CD14-positive monocyte (primary cell): ENCODE measurements at regions not wholly inside any gene's neighbourhood (a gene's known extent, or its start where the extent isn't known, plus 50 kb on each side); places are given as distances from the start of the nearest gene placed in this dataset.

Experiments used
- DNase-seq, 3 donors: peaks; one replicate each; pipeline ENCODE4 v3.0.0-alpha.2; 2011 to 2022
- H2AFZ ChIP-seq: 2 replicates; pipeline ENCODE4 v1.6.0; 2012; ENCODE audit warnings: mild to moderate bottlenecking, low read depth, low read length, inconsistent platforms; ENCODE audit not compliant: insufficient read depth, poor library complexity, severe bottlenecking
- H3K27ac ChIP-seq, 2 donors: 1 replicate in 1 of 2; 2 replicates in 1 of 2; pipeline ENCODE4 v1.5.1; 2012 to 2013; ENCODE audit warnings: low read length in 2 of 2, control low read depth in 1 of 2, inconsistent platforms in 1 of 2, low read depth in 1 of 2, mild to moderate bottlenecking in 1 of 2
- H3K27me3 ChIP-seq, 2 donors: one replicate each; pipeline versions ENCODE4 v1.6.0 to v1.6.1; 2011 to 2013; ENCODE audit warnings: low read length in 2 of 2; ENCODE audit not compliant: control insufficient read depth in 2 of 2, insufficient read depth in 2 of 2
- H3K36me3 ChIP-seq, 2 donors: replicated peaks in 1 of 2; 1 replicate in 1 of 2; 2 replicates in 1 of 2; pipeline versions ENCODE4 v1.5.1 to v1.6.1; 2012 to 2013; ENCODE audit warnings: low read length in 2 of 2, control low read depth in 1 of 2, inconsistent platforms in 1 of 2, mild to moderate bottlenecking in 1 of 2; ENCODE audit not compliant: insufficient read depth in 2 of 2, control insufficient read depth in 1 of 2
- H3K4me1 ChIP-seq, 2 donors: 1 replicate in 1 of 2; 2 replicates in 1 of 2; pipeline versions ENCODE4 v1.5.1 to v1.6.1; 2012 to 2013; ENCODE audit warnings: low read length in 2 of 2, control low read depth in 1 of 2, inconsistent platforms in 1 of 2, mild to moderate bottlenecking in 1 of 2, moderate library complexity in 1 of 2; ENCODE audit not compliant: insufficient read depth in 2 of 2, control insufficient read depth in 1 of 2
- H3K4me2 ChIP-seq: replicated peaks from 2 replicates; pipeline ENCODE3; 2012; ENCODE audit warnings: low read length, moderate library complexity, mild to moderate bottlenecking; ENCODE audit not compliant: poor library complexity, severe bottlenecking; ENCODE audit errors: extremely low read depth
- H3K4me3 ChIP-seq, 3 experiments: fragments of 200-600 bp in 1 of 3; sonication (generic) in 1 of 3; replicated peaks in 1 of 3; 1 replicate in 2 of 3; 2 replicates in 1 of 3; pipeline ENCODE4 v1.5.1; 2011 to 2013; ENCODE audit warnings: low read length in 3 of 3, mild to moderate bottlenecking in 3 of 3, control low read depth in 2 of 3, low read depth in 2 of 3, inconsistent platforms in 1 of 3, moderate library complexity in 1 of 3
- H3K79me2 ChIP-seq: 2 replicates; pipeline ENCODE4 v1.6.0; 2012; ENCODE audit warnings: mild to moderate bottlenecking, control low read depth, inconsistent platforms, low read length, moderate library complexity; ENCODE audit not compliant: insufficient read depth
- H3K9ac ChIP-seq: 2 replicates; pipeline ENCODE4 v1.6.0; 2017; ENCODE audit warnings: low read length, mild to moderate bottlenecking; ENCODE audit not compliant: insufficient read depth, poor library complexity, severe bottlenecking
- H3K9me3 ChIP-seq, 2 donors: replicated peaks in 1 of 2; 1 replicate in 1 of 2; 2 replicates in 1 of 2; pipeline versions ENCODE4 v1.5.1 to v1.6.1; 2012 to 2013; ENCODE audit warnings: low read length in 2 of 2, control low read depth in 1 of 2; ENCODE audit not compliant: control insufficient read depth in 1 of 2, insufficient read depth in 1 of 2
- H4K20me1 ChIP-seq: 2 replicates; pipeline ENCODE4 v1.6.0; 2012; ENCODE audit warnings: mild to moderate bottlenecking, low read length, control low read depth, moderate library complexity; ENCODE audit not compliant: insufficient read depth
- H3K27ac Mint-ChIP-seq, 7 donors: one replicate each; pipeline ENCODE4 v1.8.0; 2020; ENCODE audit warnings: mild to moderate bottlenecking in 7 of 7, mixed read lengths in 7 of 7, moderate library complexity in 6 of 7, inconsistent platforms in 2 of 7
- H3K27me3 Mint-ChIP-seq, 3 donors: one replicate each; pipeline ENCODE4 v1.8.0; 2021 to 2022; ENCODE audit warnings: low read depth in 3 of 3, mild to moderate bottlenecking in 3 of 3, mixed read lengths in 3 of 3, moderate library complexity in 3 of 3, inconsistent platforms in 1 of 3
- H3K36me3 Mint-ChIP-seq, 2 donors: one replicate each; pipeline ENCODE4 v1.8.0; 2020; ENCODE audit warnings: mixed read lengths in 2 of 2, inconsistent platforms in 1 of 2, mild to moderate bottlenecking in 1 of 2
- H3K4me1 Mint-ChIP-seq: one replicate; pipeline ENCODE4 v1.8.0; 2020; ENCODE audit warnings: mild to moderate bottlenecking, mixed read lengths
- H3K4me3 Mint-ChIP-seq, 2 donors: one replicate each; pipeline ENCODE4 v1.8.0; 2020; ENCODE audit warnings: mild to moderate bottlenecking in 2 of 2, mixed read lengths in 2 of 2, moderate library complexity in 1 of 2
- H3K9me3 Mint-ChIP-seq, 7 donors: one replicate each; pipeline ENCODE4 v1.8.0; 2020 to 2022; ENCODE audit warnings: mixed read lengths in 7 of 7, mild to moderate bottlenecking in 6 of 7, moderate library complexity in 6 of 7, inconsistent platforms in 2 of 7
- CTCF ChIP-seq: fragments of 200-600 bp; IDR thresholded peaks from one replicate; pipeline ENCODE4 v1.8.0; 2022; ENCODE audit warnings: antibody characterized with exemption, mild to moderate bottlenecking
- WGBS: methylation state at CpG from one replicate; pipeline ENCODE4 v1.1.5; 2013; ENCODE audit warnings: missing lambda C conversion rate; ENCODE audit not compliant: insufficient coverage; 5-methylcytosine and 5-hydroxymethylcytosine counted together
- intact Hi-C, 2 donors: fragments of 100-400 bp; cut with micrococcal nuclease; formaldehyde crosslinking; loops; one replicate each; pipeline versions ENCODE4 v1.15.0 to v1.15.1; 2023

GRCh38 chr5:101664071-101664791 is 631.9 kb downstream of the SLCO4C1 start:
- WGBS: 60% methylated on average over 1 of the region's 9 CpGs

GRCh38 chr5:101663543-101663942 is 632.5 kb downstream of the SLCO4C1 start:
- H3K4me1 Mint-ChIP-seq: peaks cover 8% of the 10 kb centered on the region
- no peaks in the 10 kb centered on the region for H3K4me1 ChIP-seq
- no peaks in the 10 kb centered on the region for H3K9me3 ChIP-seq
- TF ChIP-seq CTCF: no peak
- no peak overlapping the region for H3K4me2 ChIP-seq
- H3K27me3 Mint-ChIP-seq: peaks cover 0 to under 1% (median 0%) of the 10 kb centered on the region in 3 donors
- no peak overlapping the region for H3K27ac ChIP-seq
- no CpG with 5 or more reads among the region's 2 CpGs for WGBS
- no peak overlapping the region for H2AFZ ChIP-seq
- intact Hi-C loops: no loop called here
- no peaks in the 10 kb centered on the region for H3K36me3 ChIP-seq
- H3K9me3 Mint-ChIP-seq: peaks cover 0 to 3% (median 0%) of the 10 kb centered on the region in 7 donors
- H3K4me3 ChIP-seq: no peak overlapping the region
- DNase-seq: no peak
- no peaks in the 10 kb centered on the region for H3K27me3 ChIP-seq
- H3K79me2 ChIP-seq: no peaks in the 10 kb centered on the region
- H3K9ac ChIP-seq: no peak overlapping the region
- H3K36me3 Mint-ChIP-seq: no peaks in the 10 kb centered on the region
- no peak overlapping the region for H3K4me3 Mint-ChIP-seq
- no peaks in the 10 kb centered on the region for H4K20me1 ChIP-seq
- H3K27ac Mint-ChIP-seq: no peak overlapping the region

More at GRCh38 chr5:101664071-101664791, 631.9 kb downstream of the SLCO4C1 start:
- no peaks in the 10 kb centered on the region for H3K27me3 Mint-ChIP-seq
- Histone ChIP-seq H3K4me1 (no peaks in the 10 kb centered on the region), H3K27me3 (no peaks in the 10 kb centered on the region), H3K4me3 (no peak overlapping the region), H4K20me1 (no peaks in the 10 kb centered on the region), H3K27ac (no peak overlapping the region), H3K9ac (no peak overlapping the region), H3K9me3 (no peaks in the 10 kb centered on the region), H3K79me2 (no peaks in the 10 kb centered on the region), H3K36me3 (no peaks in the 10 kb centered on the region), H3K4me2 (no peak overlapping the region), H2AFZ (no peak overlapping the region)
- peaks cover 8% of the 10 kb centered on the region for H3K4me1 Mint-ChIP-seq
- no peaks in the 10 kb centered on the region for H3K36me3 Mint-ChIP-seq
- no peak for TF ChIP-seq CTCF
- H3K27ac Mint-ChIP-seq: no peak overlapping the region
- intact Hi-C loops: no loop called here
- H3K4me3 Mint-ChIP-seq: no peak overlapping the region
- H3K9me3 Mint-ChIP-seq: peaks cover 0 to 1% (median 0%) of the 10 kb centered on the region in 7 donors
- DNase-seq: no peak
